Upper lobe of left lung (tissue), 6 donors: ENCODE measurements at regions not wholly inside any gene's neighbourhood (a gene's known extent, or its start where the extent isn't known, plus 50 kb on each side); places are given as distances from the start of the nearest gene placed in this dataset.

Experiments
- ATAC-seq, 2 donors: fragments of 200-7000 bp; cut with Tn5 transposase; one replicate each; pipeline ENCODE4 v1.9.1; 2022; ENCODE audit warnings: mild to moderate bottlenecking in 2 of 2, moderate library complexity in 2 of 2; ENCODE audit not compliant: low FRiP score in 2 of 2
- DNase-seq, 2 donors: peaks; one replicate each; pipeline ENCODE4 v3.0.0-alpha.2; 2019 to 2020
- H3K27ac ChIP-seq, 4 donors: fragments of 200-600 bp; sonication (generic); one replicate each; pipeline ENCODE4 v1.5.1; 2016 to 2019
- H3K27me3 ChIP-seq, 4 donors: fragments of 200-600 bp; sonication (generic); one replicate each; pipeline ENCODE4 v1.5.1; 2017 to 2019
- H3K36me3 ChIP-seq, 4 donors: fragments of 200-600 bp; sonication (generic); one replicate each; pipeline ENCODE4 v1.5.1; 2016 to 2019
- H3K4me1 ChIP-seq, 4 donors: fragments of 200-600 bp; sonication (generic); one replicate each; pipeline ENCODE4 v1.5.1; 2018 to 2019
- H3K4me3 ChIP-seq, 4 donors: fragments of 200-600 bp; sonication (generic); one replicate each; pipeline ENCODE4 v1.5.1; 2017 to 2019; ENCODE audit warnings: mild to moderate bottlenecking in 2 of 4, moderate library complexity in 1 of 4
- H3K9me3 ChIP-seq, 4 donors: fragments of 200-600 bp; sonication (generic); one replicate each; pipeline ENCODE4 v1.5.1; 2018 to 2019
- EP300 ChIP-seq, 4 donors: sonication (generic); formaldehyde crosslinking; IDR thresholded peaks; one replicate each; pipeline ENCODE4 v1.5.1; 2017; ENCODE audit warnings: antibody characterized with exemption in 4 of 4, control low read depth in 2 of 4
- POLR2A ChIP-seq, 4 donors: fragments of 450-650 bp; IDR thresholded peaks; one replicate each; pipeline ENCODE4 v1.5.1; 2016 to 2017; ENCODE audit warnings: antibody characterized with exemption in 4 of 4, mild to moderate bottlenecking in 2 of 4
- POLR2AphosphoS5 ChIP-seq, 2 donors: sonication (generic); formaldehyde crosslinking; IDR thresholded peaks; one replicate each; pipeline ENCODE4 v1.5.1; 2017; ENCODE audit warnings: antibody characterized with exemption in 2 of 2
- WGBS, 2 donors: methylation state at CpG; one replicate each; pipeline ENCODE4 v1.1.5; 2017 to 2018; 5-methylcytosine and 5-hydroxymethylcytosine counted together
- TF ChIP-seq, protein P1 (sequence below), 6 experiments: fragments of 450-650 bp in 4 of 6; fragments of 200-600 bp in 2 of 6; sonication (generic) in 2 of 6; IDR thresholded peaks; one replicate each; pipeline ENCODE4 v1.5.1; 2016 to 2019; ENCODE audit warnings: antibody characterized with exemption in 6 of 6
- donor health status: DM: no; HTN: no; CAD: no; lungs with moderate emphysema.
- donor health status: DM: no; HTN: yes; CAD: no; lungs with severe emphysema.

DNA sequence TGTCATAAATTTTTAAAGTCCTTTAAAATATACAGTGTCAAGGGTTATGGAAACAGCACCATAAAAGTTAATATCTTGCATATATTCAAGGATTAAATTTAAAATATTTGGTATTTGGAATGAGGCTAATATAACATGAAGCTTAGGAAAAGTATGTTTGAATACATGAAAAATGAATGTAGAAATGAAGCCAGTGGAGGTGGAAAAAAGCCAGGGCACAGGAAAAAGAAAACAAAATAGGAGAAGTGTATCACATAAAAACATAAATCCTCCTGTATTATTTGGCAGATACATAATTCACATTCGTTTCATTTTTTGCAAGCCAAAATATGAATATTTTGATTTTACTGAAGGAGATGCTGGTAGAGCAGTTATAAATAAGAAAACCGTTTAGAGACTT is 587.0 kb upstream of the ZNF608 start:
- DNase-seq (no peak), ATAC-seq (no peak)
- WGBS, 2 donors: 69 to 72% methylated on average over 2 of the region's 2 CpGs

DNA sequence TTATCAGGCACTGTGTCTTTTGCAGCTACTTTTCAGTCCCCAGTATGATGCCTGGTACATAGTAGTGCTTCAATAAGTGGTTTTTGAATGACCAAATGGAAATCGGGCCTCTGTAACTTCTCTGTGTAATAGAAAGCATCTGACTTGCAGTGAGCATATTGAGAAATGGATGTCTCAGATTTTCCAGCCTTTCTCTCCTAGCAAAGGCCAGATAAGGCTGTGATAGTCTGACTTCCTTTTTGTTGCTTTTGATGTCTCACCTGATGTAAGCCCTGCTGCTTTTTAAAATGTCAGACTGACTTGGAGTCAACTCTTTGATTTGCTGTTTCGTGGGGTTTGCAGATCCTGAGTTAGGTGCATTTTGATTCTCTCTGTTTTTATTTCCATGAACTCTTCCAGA is 590.0 kb upstream of the ZNF608 start:
- no peaks in the 10 kb centered on the region for H3K9me3 ChIP-seq
- 37 to 50% methylated on average over 2 of the region's 2 CpGs for WGBS, 2 donors
- TF ChIP-seq, protein P1, sequence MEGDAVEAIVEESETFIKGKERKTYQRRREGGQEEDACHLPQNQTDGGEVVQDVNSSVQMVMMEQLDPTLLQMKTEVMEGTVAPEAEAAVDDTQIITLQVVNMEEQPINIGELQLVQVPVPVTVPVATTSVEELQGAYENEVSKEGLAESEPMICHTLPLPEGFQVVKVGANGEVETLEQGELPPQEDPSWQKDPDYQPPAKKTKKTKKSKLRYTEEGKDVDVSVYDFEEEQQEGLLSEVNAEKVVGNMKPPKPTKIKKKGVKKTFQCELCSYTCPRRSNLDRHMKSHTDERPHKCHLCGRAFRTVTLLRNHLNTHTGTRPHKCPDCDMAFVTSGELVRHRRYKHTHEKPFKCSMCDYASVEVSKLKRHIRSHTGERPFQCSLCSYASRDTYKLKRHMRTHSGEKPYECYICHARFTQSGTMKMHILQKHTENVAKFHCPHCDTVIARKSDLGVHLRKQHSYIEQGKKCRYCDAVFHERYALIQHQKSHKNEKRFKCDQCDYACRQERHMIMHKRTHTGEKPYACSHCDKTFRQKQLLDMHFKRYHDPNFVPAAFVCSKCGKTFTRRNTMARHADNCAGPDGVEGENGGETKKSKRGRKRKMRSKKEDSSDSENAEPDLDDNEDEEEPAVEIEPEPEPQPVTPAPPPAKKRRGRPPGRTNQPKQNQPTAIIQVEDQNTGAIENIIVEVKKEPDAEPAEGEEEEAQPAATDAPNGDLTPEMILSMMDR (IDR thresholded peaks at IDR 0.05): no peak
- no peak for TF ChIP-seq POLR2A (IDR thresholded peaks at IDR 0.05)
- no peak for TF ChIP-seq EP300 (IDR thresholded peaks at IDR 0.05)
- TF ChIP-seq POLR2AphosphoS5 (IDR thresholded peaks at IDR 0.05): no peak

More for the DNA sequence above, 587.0 kb upstream of the ZNF608 start:
- no peaks in the 10 kb centered on the region for H3K27me3 ChIP-seq
- H3K4me1 ChIP-seq: no peaks in the 10 kb centered on the region
- no peak overlapping the region for H3K27ac ChIP-seq
- TF ChIP-seq, protein P1 (IDR thresholded peaks at IDR 0.05): no peak
- TF ChIP-seq POLR2AphosphoS5 (IDR thresholded peaks at IDR 0.05): no peak
- H3K9me3 ChIP-seq: no peaks in the 10 kb centered on the region
- H3K4me3 ChIP-seq: no peak overlapping the region
- H3K36me3 ChIP-seq: no peaks in the 10 kb centered on the region

DNA sequence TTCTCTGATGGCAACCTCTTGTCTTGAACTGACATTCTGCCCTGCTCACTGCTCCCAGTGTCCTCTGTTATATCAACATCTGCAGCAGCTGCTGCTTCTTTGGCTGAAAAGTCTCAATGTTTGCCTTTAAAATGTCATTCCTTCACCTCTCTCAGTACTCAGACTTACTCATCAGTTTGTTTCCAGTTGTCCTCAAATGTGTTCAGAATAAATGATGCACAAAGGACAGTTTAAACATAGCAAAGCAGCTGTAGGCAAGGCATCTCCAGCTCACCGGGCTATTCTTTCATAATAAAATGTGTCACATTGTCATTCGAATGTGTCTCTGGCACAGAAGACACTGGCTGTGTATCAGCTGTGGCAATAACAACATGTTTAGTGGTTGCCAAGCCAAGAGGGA is 590.9 kb upstream of the ZNF608 start:
- 76 to 77% methylated on average over 2 of the region's 2 CpGs for WGBS, 2 donors
- H3K27me3 ChIP-seq: no peaks in the 10 kb centered on the region
- DNase-seq: no peak
- no peaks in the 10 kb centered on the region for H3K9me3 ChIP-seq
- ATAC-seq: no peak
- no peaks in the 10 kb centered on the region for H3K4me1 ChIP-seq
- no peaks in the 10 kb centered on the region for H3K36me3 ChIP-seq
- TF ChIP-seq EP300 (IDR thresholded peaks at IDR 0.05) (no peak), POLR2AphosphoS5 (IDR thresholded peaks at IDR 0.05) (no peak), POLR2A (IDR thresholded peaks at IDR 0.05) (no peak)
- TF ChIP-seq, protein P1 (IDR thresholded peaks at IDR 0.05): no peak
- no peak overlapping the region for H3K27ac ChIP-seq
- no peak overlapping the region for H3K4me3 ChIP-seq

More for the DNA sequence above, 590.0 kb upstream of the ZNF608 start:
- Histone ChIP-seq H3K27me3 (no peaks in the 10 kb centered on the region), H3K4me3 (no peak overlapping the region), H3K27ac (no peak overlapping the region), H3K4me1 (no peaks in the 10 kb centered on the region), H3K36me3 (no peaks in the 10 kb centered on the region)
- ATAC-seq (no peak), DNase-seq (no peak)

DNA sequence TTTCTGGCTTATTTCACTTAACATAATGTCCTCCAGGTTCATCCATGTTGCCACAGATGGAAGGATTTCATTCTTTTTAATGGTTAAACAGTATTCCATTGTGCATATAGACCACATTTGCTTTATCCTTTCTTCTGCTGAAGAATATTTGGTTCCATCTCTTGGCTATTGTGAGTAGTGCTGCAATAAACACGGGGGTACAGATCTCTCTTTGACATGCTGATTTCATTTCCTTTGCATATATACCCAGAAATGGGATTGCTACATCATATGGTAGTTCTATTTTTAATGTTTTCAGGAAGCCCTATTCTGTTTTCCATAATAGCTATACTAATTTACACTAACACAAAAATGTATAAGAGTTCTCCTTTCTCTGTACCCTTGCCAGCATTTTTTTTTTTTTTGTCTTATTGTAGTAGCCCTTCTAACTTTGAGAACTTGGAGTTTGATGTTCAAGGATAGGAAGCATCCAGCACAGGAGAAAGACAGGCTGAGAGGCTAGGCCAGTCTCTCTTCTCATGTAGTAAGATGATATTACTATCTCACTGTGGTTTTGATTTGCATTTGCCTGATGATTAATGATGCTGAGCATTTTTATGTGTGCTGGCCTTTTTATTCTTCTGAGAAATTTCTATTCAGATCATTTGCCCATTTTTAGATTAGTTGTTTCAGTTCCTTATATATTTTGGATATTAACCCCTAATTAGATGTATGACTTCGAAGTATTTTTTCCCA is 592.2 kb upstream of the ZNF608 start:
- DNase-seq (no peak), ATAC-seq (no peak)
- H3K27me3 ChIP-seq: no peaks in the 10 kb centered on the region
- H3K9me3 ChIP-seq: no peaks in the 10 kb centered on the region
- H3K27ac ChIP-seq: no peak overlapping the region
- no peak overlapping the region for H3K4me3 ChIP-seq
- no peaks in the 10 kb centered on the region for H3K36me3 ChIP-seq
- no peaks in the 10 kb centered on the region for H3K4me1 ChIP-seq
- WGBS, 2 donors: 69 to 74% methylated on average over 2 of the region's 2 CpGs
- TF ChIP-seq POLR2A (IDR thresholded peaks at IDR 0.05) (no peak), POLR2AphosphoS5 (IDR thresholded peaks at IDR 0.05) (no peak)
- TF ChIP-seq, protein P1 (IDR thresholded peaks at IDR 0.05): no peak

DNA sequence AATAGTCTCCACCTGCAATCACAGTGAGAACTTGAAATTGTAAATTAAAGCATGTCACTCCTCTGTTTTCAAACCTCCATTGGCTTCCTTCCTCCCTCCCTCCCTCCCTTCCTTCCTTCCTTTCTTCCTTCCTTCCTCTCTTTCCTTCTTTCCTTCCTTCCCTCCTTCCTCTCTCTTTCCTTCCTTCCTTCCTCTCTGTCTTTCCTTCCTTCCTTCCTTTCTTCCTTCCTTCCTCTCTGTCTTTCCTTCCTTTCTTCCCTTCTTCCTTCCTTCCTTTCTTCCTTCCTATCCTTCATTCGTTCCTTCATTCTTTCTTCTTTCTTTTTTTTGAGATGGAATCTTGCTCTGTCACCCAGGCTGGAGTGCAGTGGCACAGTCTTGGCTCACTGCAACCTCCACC is 595.0 kb upstream of the ZNF608 start:
- Histone ChIP-seq H3K27ac (no peak overlapping the region), H3K4me1 (no peaks in the 10 kb centered on the region), H3K36me3 (no peaks in the 10 kb centered on the region), H3K4me3 (no peak overlapping the region), H3K9me3 (no peaks in the 10 kb centered on the region), H3K27me3 (no peaks in the 10 kb centered on the region)
- DNase-seq (no peak), ATAC-seq (no peak)
- 71 to 72% methylated on average over 1 of the region's 1 CpG for WGBS, 2 donors
- TF ChIP-seq, protein P1 (IDR thresholded peaks at IDR 0.05): no peak
- TF ChIP-seq EP300 (IDR thresholded peaks at IDR 0.05): no peak
- TF ChIP-seq POLR2A (IDR thresholded peaks at IDR 0.05): no peak
- no peak for TF ChIP-seq POLR2AphosphoS5 (IDR thresholded peaks at IDR 0.05)
